22Rv1 (cell line): ENCODE measurements at regions not wholly inside any gene's neighbourhood (a gene's known extent, or its start where the extent isn't known, plus 50 kb on each side); places are given as distances from the start of the nearest gene placed in this dataset.

ENCODE experiments used
- CTCF ChIP-seq: fragments of 450-650 bp; IDR thresholded peaks from 2 replicates; pipeline ENCODE4 v1.5.1; 2017; ENCODE audit warnings: mild to moderate bottlenecking
- ZFX ChIP-seq: fragments of 450-650 bp; IDR thresholded peaks from 2 replicates; pipeline ENCODE4 v1.6.1; 2017; ENCODE audit warnings: antibody characterized with exemption, borderline replicate concordance

GRCh38 chr11:71323876-71324526, 71.6 kb upstream of the SHANK2 start:
- TF ChIP-seq CTCF, result no peak
- no peak for TF ChIP-seq ZFX
